SK-N-SH treated with all-trans-retinoic acid at 6 μM for 48 hours (cell line): ENCODE measurements at regions not wholly inside any gene's neighbourhood (a gene's known extent, or its start where the extent isn't known, plus 50 kb on each side); places are given as distances from the start of the nearest gene placed in this dataset.

ENCODE experiments used
- ATAC-seq: fragments of 200-7000 bp; cut with Tn5 transposase; 3 replicates; pipeline ENCODE4 v1.9.1; 2020; ENCODE audit warnings: mild to moderate bottlenecking, moderate library complexity
- ARNTL ChIP-seq: fragments of 450-650 bp; formaldehyde crosslinking; IDR thresholded peaks from 2 replicates; pipeline ENCODE4 v1.5.0; 2020; ENCODE audit warnings: low read depth, mild to moderate bottlenecking, moderate library complexity, borderline replicate concordance
- BACH2 ChIP-seq: fragments of 250-450 bp; sonication (Bioruptor Pico); IDR thresholded peaks from 2 replicates; pipeline ENCODE4 v1.9.0; 2021; ENCODE audit warnings: mild to moderate bottlenecking, borderline replicate concordance
- CSDC2 ChIP-seq: fragments of 250-450 bp; sonication (Bioruptor Pico); IDR thresholded peaks from 2 replicates; pipeline ENCODE4 v1.5.0; 2020; ENCODE audit warnings: mild to moderate bottlenecking, moderate library complexity
- ESRRG ChIP-seq: fragments of 250-450 bp; sonication (Bioruptor Pico); IDR thresholded peaks from 2 replicates; pipeline ENCODE4 v1.6.1; 2021; ENCODE audit warnings: mild to moderate bottlenecking
- GLIS3 ChIP-seq: fragments of 250-450 bp; sonication (Bioruptor Pico); IDR thresholded peaks from 2 replicates; pipeline ENCODE4 v1.5.0; 2020; ENCODE audit warnings: mild to moderate bottlenecking, moderate library complexity
- ISL1 ChIP-seq: fragments of 250-450 bp; sonication (Bioruptor Pico); IDR thresholded peaks from 2 replicates; pipeline ENCODE4 v2.1.2; 2022; ENCODE audit warnings: mild to moderate bottlenecking, moderate library complexity
- POU6F1 ChIP-seq: fragments of 250-450 bp; sonication (Bioruptor Pico); IDR thresholded peaks from 2 replicates; pipeline ENCODE4 v1.8.0; 2021; ENCODE audit warnings: low read depth, mild to moderate bottlenecking, moderate library complexity, borderline replicate concordance
- PPARA ChIP-seq: fragments of 250-450 bp; sonication (Bioruptor Pico); IDR thresholded peaks from 2 replicates; pipeline ENCODE4 v1.5.0; 2020; ENCODE audit warnings: mild to moderate bottlenecking, borderline replicate concordance
- RARB ChIP-seq: fragments of 250-450 bp; sonication (Bioruptor Pico); IDR thresholded peaks from 2 replicates; pipeline ENCODE4 v1.8.0; 2021; ENCODE audit warnings: mild to moderate bottlenecking, moderate library complexity
- SNAI2 ChIP-seq: fragments of 250-450 bp; sonication (Bioruptor Pico); IDR thresholded peaks from 2 replicates; pipeline ENCODE4 v1.5.0; 2020; ENCODE audit warnings: mild to moderate bottlenecking, moderate library complexity
- TCF4 ChIP-seq: fragments of 250-450 bp; sonication (Bioruptor Pico); IDR thresholded peaks from 2 replicates; pipeline ENCODE4 v1.8.0; 2021; ENCODE audit warnings: mild to moderate bottlenecking, moderate library complexity, borderline replicate concordance
- TOX ChIP-seq: fragments of 250-450 bp; sonication (Bioruptor Pico); IDR thresholded peaks from 2 replicates; pipeline ENCODE4 v1.8.0; 2021; ENCODE audit warnings: mild to moderate bottlenecking, moderate library complexity, borderline replicate concordance
- ZC3H10 ChIP-seq: fragments of 250-450 bp; sonication (Bioruptor Pico); IDR thresholded peaks from 2 replicates; pipeline ENCODE4 v1.5.1; 2021; ENCODE audit warnings: mild to moderate bottlenecking, moderate library complexity
- ZFP3 ChIP-seq: fragments of 250-450 bp; sonication (Bioruptor Pico); IDR thresholded peaks from 2 replicates; pipeline ENCODE4 v1.5.0; 2020; ENCODE audit warnings: mild to moderate bottlenecking, moderate library complexity
- ZFP30 ChIP-seq: fragments of 450-650 bp; formaldehyde crosslinking; IDR thresholded peaks from 2 replicates; pipeline ENCODE4 v1.5.0; 2022; ENCODE audit warnings: mild to moderate bottlenecking, moderate library complexity
- ZNF565 ChIP-seq: fragments of 450-650 bp; formaldehyde crosslinking; conservative IDR thresholded peaks from 2 replicates; pipeline ENCODE4 v1.5.0; 2020; ENCODE audit warnings: low read depth, mild to moderate bottlenecking, moderate library complexity
- ZNF8 ChIP-seq: fragments of 450-650 bp; formaldehyde crosslinking; IDR thresholded peaks from 2 replicates; pipeline ENCODE4 v1.5.0; 2020; ENCODE audit warnings: mild to moderate bottlenecking, moderate library complexity
- TF ChIP-seq, protein P1 (sequence below): fragments of 250-450 bp; sonication (Bioruptor Pico); IDR thresholded peaks from 2 replicates; pipeline ENCODE4 v1.8.0; 2020; ENCODE audit warnings: mild to moderate bottlenecking, moderate library complexity, borderline replicate concordance
- TF ChIP-seq, protein P2 (sequence below): fragments of 250-450 bp; sonication (Bioruptor Pico); IDR thresholded peaks from 2 replicates; pipeline ENCODE4 v1.5.1; 2020; ENCODE audit warnings: low read depth, mild to moderate bottlenecking, moderate library complexity
- TF ChIP-seq, protein P3 (sequence below): fragments of 250-450 bp; sonication (Bioruptor Pico); IDR thresholded peaks from 2 replicates; pipeline ENCODE4 v1.5.0; 2020; ENCODE audit warnings: mild to moderate bottlenecking, moderate library complexity

DNA sequence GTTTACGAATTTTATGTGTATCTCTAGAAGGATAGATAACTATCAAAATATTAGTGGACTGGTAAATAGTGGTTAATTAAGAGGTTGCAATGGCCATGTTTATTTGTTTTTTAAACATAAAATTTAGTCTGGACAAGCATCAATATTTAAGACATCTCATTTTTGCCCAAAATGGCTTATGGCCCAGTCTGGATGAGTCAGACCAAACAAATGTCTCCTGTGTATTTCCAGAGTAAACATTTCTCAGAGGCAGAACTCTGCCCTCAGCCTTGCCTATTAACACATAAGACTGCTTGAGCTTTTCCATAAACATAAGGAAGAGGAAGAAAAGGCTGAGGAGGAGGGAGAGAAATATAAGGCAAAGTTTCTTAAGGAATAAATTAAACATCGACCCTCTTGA lies 277.1 kb upstream of the DIAPH2 start:
- TF ChIP-seq ARNTL (CRISPR knock-in tag) (no peak), ESRRG (CRISPR knock-in tag) (no peak), ZFP30 (CRISPR knock-in tag) (no peak), ISL1 (CRISPR knock-in tag) (no peak), ZFP3 (CRISPR knock-in tag) (no peak), TOX (CRISPR knock-in tag) (no peak), ZC3H10 (CRISPR knock-in tag) (no peak), POU6F1 (no peak), TCF4 (no peak), GLIS3 (CRISPR knock-in tag) (no peak), BACH2 (CRISPR knock-in tag) (no peak), CSDC2 (CRISPR knock-in tag) (no peak), ZNF565 (no peak)
- TF ChIP-seq, protein P1, sequence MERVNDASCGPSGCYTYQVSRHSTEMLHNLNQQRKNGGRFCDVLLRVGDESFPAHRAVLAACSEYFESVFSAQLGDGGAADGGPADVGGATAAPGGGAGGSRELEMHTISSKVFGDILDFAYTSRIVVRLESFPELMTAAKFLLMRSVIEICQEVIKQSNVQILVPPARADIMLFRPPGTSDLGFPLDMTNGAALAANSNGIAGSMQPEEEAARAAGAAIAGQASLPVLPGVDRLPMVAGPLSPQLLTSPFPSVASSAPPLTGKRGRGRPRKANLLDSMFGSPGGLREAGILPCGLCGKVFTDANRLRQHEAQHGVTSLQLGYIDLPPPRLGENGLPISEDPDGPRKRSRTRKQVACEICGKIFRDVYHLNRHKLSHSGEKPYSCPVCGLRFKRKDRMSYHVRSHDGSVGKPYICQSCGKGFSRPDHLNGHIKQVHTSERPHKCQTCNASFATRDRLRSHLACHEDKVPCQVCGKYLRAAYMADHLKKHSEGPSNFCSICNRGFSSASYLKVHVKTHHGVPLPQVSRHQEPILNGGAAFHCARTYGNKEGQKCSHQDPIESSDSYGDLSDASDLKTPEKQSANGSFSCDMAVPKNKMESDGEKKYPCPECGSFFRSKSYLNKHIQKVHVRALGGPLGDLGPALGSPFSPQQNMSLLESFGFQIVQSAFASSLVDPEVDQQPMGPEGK (CRISPR knock-in tag): no peak
- TF ChIP-seq, protein P2, sequence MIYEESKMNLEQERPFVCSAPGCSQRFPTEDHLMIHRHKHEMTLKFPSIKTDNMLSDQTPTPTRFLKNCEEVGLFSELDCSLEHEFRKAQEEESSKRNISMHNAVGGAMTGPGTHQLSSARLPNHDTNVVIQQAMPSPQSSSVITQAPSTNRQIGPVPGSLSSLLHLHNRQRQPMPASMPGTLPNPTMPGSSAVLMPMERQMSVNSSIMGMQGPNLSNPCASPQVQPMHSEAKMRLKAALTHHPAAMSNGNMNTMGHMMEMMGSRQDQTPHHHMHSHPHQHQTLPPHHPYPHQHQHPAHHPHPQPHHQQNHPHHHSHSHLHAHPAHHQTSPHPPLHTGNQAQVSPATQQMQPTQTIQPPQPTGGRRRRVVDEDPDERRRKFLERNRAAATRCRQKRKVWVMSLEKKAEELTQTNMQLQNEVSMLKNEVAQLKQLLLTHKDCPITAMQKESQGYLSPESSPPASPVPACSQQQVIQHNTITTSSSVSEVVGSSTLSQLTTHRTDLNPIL: no peak
- TF ChIP-seq, all 23 proteins: peak for 0
- ATAC-seq: peak; percentile 75

DNA sequence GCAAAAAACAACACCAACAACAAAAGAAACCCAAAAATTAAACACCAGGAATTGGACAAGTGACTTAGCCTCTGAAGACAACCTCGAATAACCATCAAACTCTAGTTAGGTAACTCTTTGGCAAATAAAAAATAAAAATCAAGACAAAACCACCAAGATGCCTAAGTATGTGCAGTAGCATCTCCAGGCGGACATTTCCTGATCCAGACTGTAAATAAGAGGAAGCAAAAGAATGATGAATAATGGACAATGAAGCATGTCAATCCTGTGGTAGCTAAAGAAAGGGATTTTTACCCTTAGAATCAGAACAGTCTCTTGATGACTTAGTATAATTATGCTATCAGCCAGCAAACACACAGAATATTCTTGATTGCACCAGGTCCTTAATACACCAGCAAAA lies 276.7 kb upstream of the DIAPH2 start:
- no peak for TF ChIP-seq PPARA (CRISPR knock-in tag)
- TF ChIP-seq ZFP30 (CRISPR knock-in tag): no peak
- no peak for TF ChIP-seq RARB
- TF ChIP-seq ARNTL (CRISPR knock-in tag): no peak
- TF ChIP-seq SNAI2 (CRISPR knock-in tag): no peak
- TF ChIP-seq ZNF565: no peak
- TF ChIP-seq, protein P1 (CRISPR knock-in tag): no peak
- no peak for TF ChIP-seq CSDC2 (CRISPR knock-in tag)
- no peak for TF ChIP-seq POU6F1
- no peak for ATAC-seq

DNA sequence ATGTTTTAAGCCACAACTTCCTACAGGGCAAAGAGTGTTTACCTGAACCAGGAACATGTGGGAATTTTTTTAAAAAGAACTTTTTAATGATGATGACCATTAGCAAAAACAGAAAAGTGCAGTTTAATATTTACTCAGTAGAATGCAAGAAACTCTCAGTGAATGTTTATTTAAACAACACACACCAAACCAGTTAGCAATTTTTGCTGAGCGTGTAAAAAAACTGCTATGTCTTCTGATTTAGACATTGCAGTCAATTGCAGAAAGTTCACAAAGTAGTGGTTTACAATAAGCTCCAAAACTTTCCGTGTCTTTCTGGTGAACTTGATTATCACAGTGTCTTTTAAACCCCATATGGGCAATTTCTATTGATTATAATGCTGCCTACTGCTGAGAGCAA lies 273.7 kb upstream of the DIAPH2 start:
- ATAC-seq: no peak
- TF ChIP-seq CSDC2 (CRISPR knock-in tag) (no peak), ARNTL (CRISPR knock-in tag) (no peak), ZC3H10 (CRISPR knock-in tag) (no peak), SNAI2 (CRISPR knock-in tag) (no peak), ISL1 (CRISPR knock-in tag) (no peak), ZNF8 (no peak), BACH2 (CRISPR knock-in tag) (no peak), PPARA (CRISPR knock-in tag) (no peak), TOX (CRISPR knock-in tag) (no peak), ZNF565 (no peak), GLIS3 (CRISPR knock-in tag) (no peak), ZFP30 (CRISPR knock-in tag) (no peak), ZFP3 (CRISPR knock-in tag) (no peak)
- TF ChIP-seq, protein P1 (CRISPR knock-in tag): no peak
- TF ChIP-seq, protein P3, sequence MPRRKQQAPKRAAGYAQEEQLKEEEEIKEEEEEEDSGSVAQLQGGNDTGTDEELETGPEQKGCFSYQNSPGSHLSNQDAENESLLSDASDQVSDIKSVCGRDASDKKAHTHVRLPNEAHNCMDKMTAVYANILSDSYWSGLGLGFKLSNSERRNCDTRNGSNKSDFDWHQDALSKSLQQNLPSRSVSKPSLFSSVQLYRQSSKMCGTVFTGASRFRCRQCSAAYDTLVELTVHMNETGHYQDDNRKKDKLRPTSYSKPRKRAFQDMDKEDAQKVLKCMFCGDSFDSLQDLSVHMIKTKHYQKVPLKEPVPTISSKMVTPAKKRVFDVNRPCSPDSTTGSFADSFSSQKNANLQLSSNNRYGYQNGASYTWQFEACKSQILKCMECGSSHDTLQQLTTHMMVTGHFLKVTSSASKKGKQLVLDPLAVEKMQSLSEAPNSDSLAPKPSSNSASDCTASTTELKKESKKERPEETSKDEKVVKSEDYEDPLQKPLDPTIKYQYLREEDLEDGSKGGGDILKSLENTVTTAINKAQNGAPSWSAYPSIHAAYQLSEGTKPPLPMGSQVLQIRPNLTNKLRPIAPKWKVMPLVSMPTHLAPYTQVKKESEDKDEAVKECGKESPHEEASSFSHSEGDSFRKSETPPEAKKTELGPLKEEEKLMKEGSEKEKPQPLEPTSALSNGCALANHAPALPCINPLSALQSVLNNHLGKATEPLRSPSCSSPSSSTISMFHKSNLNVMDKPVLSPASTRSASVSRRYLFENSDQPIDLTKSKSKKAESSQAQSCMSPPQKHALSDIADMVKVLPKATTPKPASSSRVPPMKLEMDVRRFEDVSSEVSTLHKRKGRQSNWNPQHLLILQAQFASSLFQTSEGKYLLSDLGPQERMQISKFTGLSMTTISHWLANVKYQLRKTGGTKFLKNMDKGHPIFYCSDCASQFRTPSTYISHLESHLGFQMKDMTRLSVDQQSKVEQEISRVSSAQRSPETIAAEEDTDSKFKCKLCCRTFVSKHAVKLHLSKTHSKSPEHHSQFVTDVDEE (CRISPR knock-in tag): no peak
- TF ChIP-seq, protein P2: no peak
